SK-N-SH (cell line): ENCODE measurements at regions not wholly inside any gene's neighbourhood (a gene's known extent, or its start where the extent isn't known, plus 50 kb on each side); places are given as distances from the start of the nearest gene placed in this dataset.

ENCODE experiments used
- NFIC ChIP-seq: IDR thresholded peaks from 2 replicates; pipeline ENCODE4 v1.4.0; 2012; ENCODE audit warnings: borderline replicate concordance
- POLR2AphosphoS5 ChIP-seq: IDR thresholded peaks from 2 replicates; pipeline ENCODE4 v1.6.1; 2012; ENCODE audit warnings: low read depth, low read length
- RAD21 ChIP-seq: IDR thresholded peaks from 2 replicates; pipeline ENCODE4 v1.6.1; 2012; ENCODE audit warnings: mild to moderate bottlenecking, low read length
- RCOR1 ChIP-seq: fragments of 150-350 bp; IDR thresholded peaks from 2 replicates; pipeline ENCODE4 v1.6.1; 2017; ENCODE audit warnings: antibody characterized with exemption, low read length
- SIN3A ChIP-seq: IDR thresholded peaks from 2 replicates; pipeline ENCODE4 v1.6.1; 2012; ENCODE audit warnings: low read depth, mild to moderate bottlenecking, low read length, moderate library complexity, borderline replicate concordance
- TAF1 ChIP-seq: IDR thresholded peaks from 2 replicates; pipeline ENCODE4 v1.6.1; 2012; ENCODE audit warnings: low read depth, mild to moderate bottlenecking, low read length, moderate library complexity, borderline replicate concordance
- TCF12 ChIP-seq: IDR thresholded peaks from 2 replicates; pipeline ENCODE4 v1.4.0; 2012
- YY1 ChIP-seq: IDR thresholded peaks from 2 replicates; pipeline ENCODE4 v1.4.0; 2012; ENCODE audit warnings: low read depth, mild to moderate bottlenecking
- TF ChIP-seq, protein P1 (sequence below): fragments of 200-600 bp; sonication (generic); IDR thresholded peaks from 2 replicates; pipeline ENCODE4 v1.6.1; 2017; ENCODE audit warnings: antibody characterized with exemption, mild to moderate bottlenecking, moderate library complexity
- TF ChIP-seq, protein P2 (sequence below): IDR thresholded peaks from 2 replicates; pipeline ENCODE4 v1.4.0; 2012; ENCODE audit warnings: low read depth
- TF ChIP-seq, protein P3 (sequence below): IDR thresholded peaks from 2 replicates; pipeline ENCODE4 v1.6.1; 2012; ENCODE audit warnings: mild to moderate bottlenecking, low read depth, low read length, moderate library complexity
- TF ChIP-seq, protein P4 (sequence below): IDR thresholded peaks from 2 replicates; pipeline ENCODE4; 2012
- TF ChIP-seq, protein P5 (sequence below): IDR thresholded peaks from 2 replicates; pipeline ENCODE4 v1.4.0; 2012; ENCODE audit warnings: low read depth, borderline replicate concordance
- TF ChIP-seq, protein P6 (sequence below): fragments of 150-350 bp; IDR thresholded peaks from 2 replicates; pipeline ENCODE4 v1.6.1; 2016; ENCODE audit warnings: mild to moderate bottlenecking, low read depth, low read length

DNA sequence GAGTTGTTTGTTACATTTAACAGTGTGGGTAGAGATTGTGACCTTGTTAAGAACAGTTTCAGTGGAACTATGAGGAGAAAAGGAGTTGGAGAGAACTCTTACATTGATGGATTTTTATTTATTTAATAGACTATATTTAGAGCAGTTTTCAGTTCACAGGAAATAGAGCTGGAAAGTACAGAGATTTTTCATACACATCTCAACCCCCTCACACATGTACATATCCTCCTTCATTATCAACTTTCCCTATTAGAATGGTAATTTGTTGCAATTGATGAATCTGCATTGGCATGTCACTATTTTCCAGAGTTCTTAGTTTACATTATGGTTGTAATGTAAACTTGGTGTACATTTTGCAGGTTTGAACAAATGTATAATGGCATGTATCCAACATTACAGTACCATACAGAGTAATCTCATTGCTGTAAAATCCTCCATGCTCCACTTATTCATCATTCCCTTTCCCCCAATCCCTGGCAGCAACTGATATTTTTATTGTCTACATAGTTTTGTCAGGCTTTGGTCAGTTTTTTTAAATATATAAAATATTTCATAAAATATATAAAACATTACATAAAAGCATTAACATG is 756.6 kb upstream of the DPPA4 start:
- TF ChIP-seq, protein P1, sequence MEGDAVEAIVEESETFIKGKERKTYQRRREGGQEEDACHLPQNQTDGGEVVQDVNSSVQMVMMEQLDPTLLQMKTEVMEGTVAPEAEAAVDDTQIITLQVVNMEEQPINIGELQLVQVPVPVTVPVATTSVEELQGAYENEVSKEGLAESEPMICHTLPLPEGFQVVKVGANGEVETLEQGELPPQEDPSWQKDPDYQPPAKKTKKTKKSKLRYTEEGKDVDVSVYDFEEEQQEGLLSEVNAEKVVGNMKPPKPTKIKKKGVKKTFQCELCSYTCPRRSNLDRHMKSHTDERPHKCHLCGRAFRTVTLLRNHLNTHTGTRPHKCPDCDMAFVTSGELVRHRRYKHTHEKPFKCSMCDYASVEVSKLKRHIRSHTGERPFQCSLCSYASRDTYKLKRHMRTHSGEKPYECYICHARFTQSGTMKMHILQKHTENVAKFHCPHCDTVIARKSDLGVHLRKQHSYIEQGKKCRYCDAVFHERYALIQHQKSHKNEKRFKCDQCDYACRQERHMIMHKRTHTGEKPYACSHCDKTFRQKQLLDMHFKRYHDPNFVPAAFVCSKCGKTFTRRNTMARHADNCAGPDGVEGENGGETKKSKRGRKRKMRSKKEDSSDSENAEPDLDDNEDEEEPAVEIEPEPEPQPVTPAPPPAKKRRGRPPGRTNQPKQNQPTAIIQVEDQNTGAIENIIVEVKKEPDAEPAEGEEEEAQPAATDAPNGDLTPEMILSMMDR, result no peak
- TF ChIP-seq NFIC (no peak), SIN3A (no peak), YY1 (no peak), TCF12 (no peak), POLR2AphosphoS5 (no peak), RCOR1 (no peak), TAF1 (no peak), RAD21 (no peak)
- TF ChIP-seq, protein P2, sequence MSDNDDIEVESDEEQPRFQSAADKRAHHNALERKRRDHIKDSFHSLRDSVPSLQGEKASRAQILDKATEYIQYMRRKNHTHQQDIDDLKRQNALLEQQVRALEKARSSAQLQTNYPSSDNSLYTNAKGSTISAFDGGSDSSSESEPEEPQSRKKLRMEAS, result no peak
- TF ChIP-seq, protein P3, sequence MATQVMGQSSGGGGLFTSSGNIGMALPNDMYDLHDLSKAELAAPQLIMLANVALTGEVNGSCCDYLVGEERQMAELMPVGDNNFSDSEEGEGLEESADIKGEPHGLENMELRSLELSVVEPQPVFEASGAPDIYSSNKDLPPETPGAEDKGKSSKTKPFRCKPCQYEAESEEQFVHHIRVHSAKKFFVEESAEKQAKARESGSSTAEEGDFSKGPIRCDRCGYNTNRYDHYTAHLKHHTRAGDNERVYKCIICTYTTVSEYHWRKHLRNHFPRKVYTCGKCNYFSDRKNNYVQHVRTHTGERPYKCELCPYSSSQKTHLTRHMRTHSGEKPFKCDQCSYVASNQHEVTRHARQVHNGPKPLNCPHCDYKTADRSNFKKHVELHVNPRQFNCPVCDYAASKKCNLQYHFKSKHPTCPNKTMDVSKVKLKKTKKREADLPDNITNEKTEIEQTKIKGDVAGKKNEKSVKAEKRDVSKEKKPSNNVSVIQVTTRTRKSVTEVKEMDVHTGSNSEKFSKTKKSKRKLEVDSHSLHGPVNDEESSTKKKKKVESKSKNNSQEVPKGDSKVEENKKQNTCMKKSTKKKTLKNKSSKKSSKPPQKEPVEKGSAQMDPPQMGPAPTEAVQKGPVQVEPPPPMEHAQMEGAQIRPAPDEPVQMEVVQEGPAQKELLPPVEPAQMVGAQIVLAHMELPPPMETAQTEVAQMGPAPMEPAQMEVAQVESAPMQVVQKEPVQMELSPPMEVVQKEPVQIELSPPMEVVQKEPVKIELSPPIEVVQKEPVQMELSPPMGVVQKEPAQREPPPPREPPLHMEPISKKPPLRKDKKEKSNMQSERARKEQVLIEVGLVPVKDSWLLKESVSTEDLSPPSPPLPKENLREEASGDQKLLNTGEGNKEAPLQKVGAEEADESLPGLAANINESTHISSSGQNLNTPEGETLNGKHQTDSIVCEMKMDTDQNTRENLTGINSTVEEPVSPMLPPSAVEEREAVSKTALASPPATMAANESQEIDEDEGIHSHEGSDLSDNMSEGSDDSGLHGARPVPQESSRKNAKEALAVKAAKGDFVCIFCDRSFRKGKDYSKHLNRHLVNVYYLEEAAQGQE, result no peak
- TF ChIP-seq, protein P4, sequence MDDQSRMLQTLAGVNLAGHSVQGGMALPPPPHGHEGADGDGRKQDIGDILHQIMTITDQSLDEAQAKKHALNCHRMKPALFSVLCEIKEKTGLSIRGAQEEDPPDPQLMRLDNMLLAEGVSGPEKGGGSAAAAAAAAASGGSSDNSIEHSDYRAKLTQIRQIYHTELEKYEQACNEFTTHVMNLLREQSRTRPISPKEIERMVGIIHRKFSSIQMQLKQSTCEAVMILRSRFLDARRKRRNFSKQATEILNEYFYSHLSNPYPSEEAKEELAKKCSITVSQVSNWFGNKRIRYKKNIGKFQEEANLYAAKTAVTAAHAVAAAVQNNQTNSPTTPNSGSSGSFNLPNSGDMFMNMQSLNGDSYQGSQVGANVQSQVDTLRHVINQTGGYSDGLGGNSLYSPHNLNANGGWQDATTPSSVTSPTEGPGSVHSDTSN, result no peak
- TF ChIP-seq, protein P5, sequence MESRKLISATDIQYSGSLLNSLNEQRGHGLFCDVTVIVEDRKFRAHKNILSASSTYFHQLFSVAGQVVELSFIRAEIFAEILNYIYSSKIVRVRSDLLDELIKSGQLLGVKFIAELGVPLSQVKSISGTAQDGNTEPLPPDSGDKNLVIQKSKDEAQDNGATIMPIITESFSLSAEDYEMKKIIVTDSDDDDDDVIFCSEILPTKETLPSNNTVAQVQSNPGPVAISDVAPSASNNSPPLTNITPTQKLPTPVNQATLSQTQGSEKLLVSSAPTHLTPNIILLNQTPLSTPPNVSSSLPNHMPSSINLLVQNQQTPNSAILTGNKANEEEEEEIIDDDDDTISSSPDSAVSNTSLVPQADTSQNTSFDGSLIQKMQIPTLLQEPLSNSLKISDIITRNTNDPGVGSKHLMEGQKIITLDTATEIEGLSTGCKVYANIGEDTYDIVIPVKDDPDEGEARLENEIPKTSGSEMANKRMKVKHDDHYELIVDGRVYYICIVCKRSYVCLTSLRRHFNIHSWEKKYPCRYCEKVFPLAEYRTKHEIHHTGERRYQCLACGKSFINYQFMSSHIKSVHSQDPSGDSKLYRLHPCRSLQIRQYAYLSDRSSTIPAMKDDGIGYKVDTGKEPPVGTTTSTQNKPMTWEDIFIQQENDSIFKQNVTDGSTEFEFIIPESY, result no peak
- TF ChIP-seq, protein P6, sequence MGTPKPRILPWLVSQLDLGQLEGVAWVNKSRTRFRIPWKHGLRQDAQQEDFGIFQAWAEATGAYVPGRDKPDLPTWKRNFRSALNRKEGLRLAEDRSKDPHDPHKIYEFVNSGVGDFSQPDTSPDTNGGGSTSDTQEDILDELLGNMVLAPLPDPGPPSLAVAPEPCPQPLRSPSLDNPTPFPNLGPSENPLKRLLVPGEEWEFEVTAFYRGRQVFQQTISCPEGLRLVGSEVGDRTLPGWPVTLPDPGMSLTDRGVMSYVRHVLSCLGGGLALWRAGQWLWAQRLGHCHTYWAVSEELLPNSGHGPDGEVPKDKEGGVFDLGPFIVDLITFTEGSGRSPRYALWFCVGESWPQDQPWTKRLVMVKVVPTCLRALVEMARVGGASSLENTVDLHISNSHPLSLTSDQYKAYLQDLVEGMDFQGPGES, result no peak
